Mucosa of rectum (tissue), 2 donors: ENCODE measurements at regions not wholly inside any gene's neighbourhood (a gene's known extent, or its start where the extent isn't known, plus 50 kb on each side); places are given as distances from the start of the nearest gene placed in this dataset.

Source experiments
- H3K27ac ChIP-seq, 2 donors: one replicate each; pipeline ENCODE4 v1.7.0; 2013; ENCODE audit warnings: inconsistent platforms in 2 of 2, low read depth in 2 of 2, low read length in 2 of 2
- H3K27me3 ChIP-seq, 2 donors: one replicate each; pipeline ENCODE4 v1.7.0; 2013; ENCODE audit warnings: low read length in 2 of 2; ENCODE audit not compliant: control insufficient read depth in 2 of 2, insufficient read depth in 2 of 2
- H3K36me3 ChIP-seq, 2 donors: one replicate each; pipeline ENCODE4 v1.7.0; 2013; ENCODE audit warnings: low read length in 2 of 2; ENCODE audit not compliant: control insufficient read depth in 2 of 2, insufficient read depth in 2 of 2
- H3K4me1 ChIP-seq, 2 donors: one replicate each; pipeline ENCODE4 v1.7.0; 2013; ENCODE audit warnings: low read length in 2 of 2, mild to moderate bottlenecking in 1 of 2; ENCODE audit not compliant: control insufficient read depth in 2 of 2, insufficient read depth in 2 of 2
- H3K4me3 ChIP-seq, 2 donors: one replicate each; pipeline ENCODE4 v1.7.0; 2013; ENCODE audit warnings: low read length in 2 of 2
- H3K9ac ChIP-seq, 2 donors: one replicate each; pipeline ENCODE4 v1.7.0; 2013; ENCODE audit warnings: low read length in 2 of 2, low read depth in 1 of 2, mild to moderate bottlenecking in 1 of 2
- H3K9me3 ChIP-seq, 2 donors: one replicate each; pipeline ENCODE4 v1.7.0; 2013; ENCODE audit warnings: low read length in 2 of 2; ENCODE audit not compliant: control insufficient read depth in 2 of 2
- donor health status: healthy.
- donor health status: Normal muscosa, but diverticular disease.

- no peaks in the 10 kb centered on the region for H3K36me3 ChIP-seq
- no peak overlapping the region for H3K9ac ChIP-seq
- H3K4me1 ChIP-seq: no peaks in the 10 kb centered on the region
- no peak overlapping the region for H3K27ac ChIP-seq
- no peaks in the 10 kb centered on the region for H3K9me3 ChIP-seq
- no peaks in the 10 kb centered on the region for H3K27me3 ChIP-seq
- H3K4me3 ChIP-seq: no peak overlapping the region
These were observed 706.5 kb upstream of the MAP3K7 start for GRCh38 chr6:91293395-91293794.

DNA sequence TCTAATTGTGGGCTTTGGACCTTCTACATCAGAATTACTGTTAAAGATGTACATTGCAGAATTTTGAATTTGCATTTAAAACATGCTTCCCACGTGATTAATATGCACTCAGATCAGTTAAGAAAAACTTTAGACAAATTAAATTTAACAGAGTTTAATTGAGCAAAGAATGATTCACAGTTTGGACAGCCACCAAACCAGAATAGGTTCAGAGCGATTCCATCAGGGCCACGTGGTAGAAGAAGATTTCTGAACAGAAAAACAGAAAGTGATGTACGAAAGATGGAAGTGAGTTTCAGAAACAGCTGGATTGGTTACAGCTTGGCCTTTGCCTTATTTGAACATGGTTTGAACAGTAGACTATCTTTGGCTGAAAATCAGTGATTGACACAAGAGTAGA lies 704.2 kb upstream of the MAP3K7 start:
- Histone ChIP-seq H3K36me3 (no peaks in the 10 kb centered on the region), H3K9ac (no peak overlapping the region), H3K27ac (peak overlapping the region; percentile 23 to 34), H3K4me1 (no peaks in the 10 kb centered on the region), H3K9me3 (no peaks in the 10 kb centered on the region), H3K4me3 (no peak overlapping the region), H3K27me3 (no peaks in the 10 kb centered on the region)

DNA sequence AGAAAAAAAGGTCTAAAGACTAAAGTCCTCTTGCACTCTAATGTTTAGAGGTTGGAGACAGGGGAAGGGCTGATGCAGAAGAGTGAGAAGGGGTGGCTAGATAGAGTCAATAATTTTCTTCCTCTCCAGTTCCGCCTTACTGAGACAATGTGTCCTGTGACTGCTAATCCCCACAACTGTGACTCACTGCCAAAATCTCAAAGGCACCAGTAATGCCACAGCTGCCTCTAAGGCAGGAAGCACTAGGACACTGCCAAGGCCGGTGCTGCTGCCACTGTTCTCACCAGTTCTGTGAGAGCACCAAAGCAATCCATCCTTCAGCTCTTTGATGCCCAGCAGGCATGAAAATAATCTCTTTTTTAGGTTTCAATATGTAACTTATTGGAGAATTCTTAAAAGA lies 701.9 kb upstream of the MAP3K7 start:
- Histone ChIP-seq H3K36me3 (no peaks in the 10 kb centered on the region), H3K4me3 (no peak overlapping the region), H3K27ac (no peak overlapping the region), H3K4me1 (no peaks in the 10 kb centered on the region), H3K27me3 (no peaks in the 10 kb centered on the region), H3K9me3 (no peaks in the 10 kb centered on the region), H3K9ac (no peak overlapping the region)

DNA sequence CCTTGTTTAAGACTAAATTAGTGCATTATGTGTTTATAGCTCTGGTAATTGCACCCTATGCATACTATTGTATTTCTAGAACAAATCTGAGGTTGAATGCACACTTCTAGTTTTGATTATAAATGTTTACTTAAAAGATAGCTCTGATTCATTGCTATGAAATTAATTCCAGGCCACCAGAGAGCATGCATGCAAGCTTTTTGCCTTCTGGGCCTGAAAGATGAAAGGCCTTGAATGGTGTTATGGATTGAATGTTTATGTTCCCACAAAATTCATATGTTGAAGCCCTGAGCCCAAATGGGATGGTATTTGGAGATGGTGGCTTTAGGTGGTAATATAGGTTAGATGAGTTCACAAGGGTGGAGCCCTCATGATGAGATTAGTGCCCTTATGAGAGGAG lies 695.0 kb upstream of the MAP3K7 start:
- Histone ChIP-seq H3K4me3 (no peak overlapping the region), H3K27ac (no peak overlapping the region), H3K9me3 (no peaks in the 10 kb centered on the region)

GRCh38 chr6:91280494-91280830 lies 693.6 kb upstream of the MAP3K7 start:
- Histone ChIP-seq H3K9me3 (no peaks in the 10 kb centered on the region), H3K36me3 (no peaks in the 10 kb centered on the region), H3K4me3 (no peak overlapping the region), H3K4me1 (no peaks in the 10 kb centered on the region), H3K27ac (no peak overlapping the region), H3K27me3 (no peaks in the 10 kb centered on the region), H3K9ac (no peak overlapping the region)

More for the DNA sequence above, 695.0 kb upstream of the MAP3K7 start:
- no peak overlapping the region for H3K9ac ChIP-seq
- H3K36me3 ChIP-seq: no peaks in the 10 kb centered on the region
- H3K4me1 ChIP-seq: no peaks in the 10 kb centered on the region
- no peaks in the 10 kb centered on the region for H3K27me3 ChIP-seq

DNA sequence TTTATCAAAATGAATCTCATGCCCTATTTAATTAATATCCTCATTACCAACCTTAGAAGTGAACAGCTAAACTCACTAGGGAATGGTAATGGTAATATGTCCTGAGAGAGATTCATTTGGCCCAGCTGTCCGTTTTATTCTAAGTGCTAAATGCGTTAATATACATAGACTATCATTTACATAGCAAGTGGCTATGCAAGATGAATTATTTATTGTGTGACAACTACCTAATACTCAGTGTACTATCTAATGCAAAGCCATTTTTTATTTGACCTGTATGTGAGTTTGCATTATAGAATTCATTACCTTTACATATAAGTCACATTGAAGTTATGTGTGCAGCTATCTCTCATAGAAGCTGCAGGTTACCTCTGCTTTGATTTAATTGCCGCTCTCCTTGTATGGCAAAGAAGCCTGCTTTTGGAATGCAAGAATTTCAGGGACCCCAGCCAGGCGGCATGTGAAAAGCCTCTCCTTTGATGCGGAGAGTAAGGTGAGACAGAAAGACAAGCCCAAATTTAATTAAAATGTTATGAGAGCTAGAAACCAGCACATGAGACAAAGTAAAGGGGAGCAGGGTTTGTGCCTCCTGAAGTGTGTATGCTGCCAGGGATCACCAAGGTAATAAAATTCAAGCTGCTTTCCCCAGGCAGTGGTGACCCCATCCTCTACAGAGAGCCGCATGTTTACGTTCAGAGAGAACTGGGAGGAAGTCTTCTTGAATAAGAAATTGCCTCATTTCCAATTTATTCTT lies 693.0 kb upstream of the MAP3K7 start:
- no peaks in the 10 kb centered on the region for H3K4me1 ChIP-seq
- no peaks in the 10 kb centered on the region for H3K27me3 ChIP-seq
- no peak overlapping the region for H3K9ac ChIP-seq
- H3K9me3 ChIP-seq: no peaks in the 10 kb centered on the region
- no peak overlapping the region for H3K27ac ChIP-seq
- H3K4me3 ChIP-seq: no peak overlapping the region
- H3K36me3 ChIP-seq: no peaks in the 10 kb centered on the region

GRCh38 chr6:91278416-91278815 lies 691.5 kb upstream of the MAP3K7 start:
- no peaks in the 10 kb centered on the region for H3K36me3 ChIP-seq

GRCh38 chr6:91276315-91276714 lies 689.4 kb upstream of the MAP3K7 start:
- H3K9ac ChIP-seq: no peak overlapping the region
- H3K36me3 ChIP-seq: no peaks in the 10 kb centered on the region
- H3K9me3 ChIP-seq: no peaks in the 10 kb centered on the region
- H3K27ac ChIP-seq: no peak overlapping the region
- no peaks in the 10 kb centered on the region for H3K4me1 ChIP-seq
- H3K27me3 ChIP-seq: no peaks in the 10 kb centered on the region
- H3K4me3 ChIP-seq: no peak overlapping the region

More at GRCh38 chr6:91278416-91278815, 691.5 kb upstream of the MAP3K7 start:
- H3K9me3 ChIP-seq: no peaks in the 10 kb centered on the region
- H3K27me3 ChIP-seq: no peaks in the 10 kb centered on the region
- no peaks in the 10 kb centered on the region for H3K4me1 ChIP-seq
- no peak overlapping the region for H3K27ac ChIP-seq
- H3K9ac ChIP-seq: no peak overlapping the region
- no peak overlapping the region for H3K4me3 ChIP-seq

DNA sequence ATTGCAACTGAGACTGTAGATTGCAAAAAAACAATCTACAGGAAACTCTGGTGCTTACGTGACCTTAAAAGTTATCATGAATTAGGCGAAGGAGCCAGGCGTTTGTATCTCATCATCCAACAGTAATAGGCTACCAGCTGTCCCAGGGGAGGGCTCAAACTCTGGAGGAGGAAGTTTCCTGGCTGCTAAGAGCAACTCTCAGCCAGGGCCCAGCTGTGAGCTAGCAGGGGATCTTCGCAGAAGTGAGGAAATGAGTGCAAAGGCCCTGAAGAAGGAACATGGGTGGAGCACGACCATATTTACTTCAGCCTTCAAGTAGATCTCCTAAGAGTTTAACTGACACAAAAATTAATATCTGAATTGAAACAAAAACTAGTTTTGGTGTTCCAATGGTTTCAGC lies 686.9 kb upstream of the MAP3K7 start:
- Histone ChIP-seq H3K9ac (no peak overlapping the region), H3K27me3 (no peaks in the 10 kb centered on the region), H3K27ac (no peak overlapping the region), H3K36me3 (no peaks in the 10 kb centered on the region), H3K4me3 (no peak overlapping the region), H3K4me1 (no peaks in the 10 kb centered on the region), H3K9me3 (no peaks in the 10 kb centered on the region)

DNA sequence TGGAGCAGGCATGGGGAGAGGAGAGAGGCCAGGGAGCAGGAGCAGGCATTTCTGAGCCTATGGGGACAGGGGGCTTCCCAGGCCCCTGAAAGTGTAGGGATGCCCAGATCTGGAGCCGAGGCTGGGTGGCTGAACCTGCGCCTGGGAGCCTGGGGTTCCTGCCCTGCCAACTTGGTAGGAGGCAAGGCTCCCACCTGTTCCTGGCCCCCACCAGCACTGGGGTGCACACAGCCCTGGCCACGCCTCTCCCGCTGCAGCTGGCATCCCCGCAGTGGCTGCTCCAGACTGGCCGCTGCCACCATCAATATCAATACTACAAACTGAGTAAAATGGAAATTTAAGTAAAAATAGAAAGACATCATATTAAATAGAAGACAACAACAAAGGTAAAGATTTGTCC lies 684.9 kb upstream of the MAP3K7 start:
- Histone ChIP-seq H3K27ac (no peak overlapping the region), H3K4me1 (no peaks in the 10 kb centered on the region), H3K36me3 (no peaks in the 10 kb centered on the region), H3K9me3 (no peaks in the 10 kb centered on the region), H3K4me3 (no peak overlapping the region), H3K9ac (no peak overlapping the region), H3K27me3 (no peaks in the 10 kb centered on the region)

GRCh38 chr6:91268941-91269340 lies 682.1 kb upstream of the MAP3K7 start:
- H3K27ac ChIP-seq: no peak overlapping the region

More at GRCh38 chr6:91268941-91269340, 682.1 kb upstream of the MAP3K7 start:
- Histone ChIP-seq H3K36me3 (no peaks in the 10 kb centered on the region), H3K4me3 (no peak overlapping the region), H3K9ac (no peak overlapping the region), H3K9me3 (no peaks in the 10 kb centered on the region), H3K4me1 (no peaks in the 10 kb centered on the region), H3K27me3 (no peaks in the 10 kb centered on the region)
